HG03025 (cell line): ENCODE measurements at regions not wholly inside any gene's neighbourhood (a gene's known extent, or its start where the extent isn't known, plus 50 kb on each side); places are given as distances from the start of the nearest gene placed in this dataset.

Experiments
- ATAC-seq: cut with Tn5 transposase; IDR thresholded peaks from one replicate; pipeline ENCODE4 v1.9.1; 2021; ENCODE audit warnings: mild to moderate bottlenecking, moderate library complexity; ENCODE audit not compliant: unreplicated experiment, low FRiP score

GRCh38 chr14:45400950-45401640 lies 148.1 kb upstream of the MIS18BP1 start:
- ATAC-seq: no peak

- no peak for ATAC-seq
Measured at GRCh38 chr14:45400509-45400908, 147.5 kb upstream of the MIS18BP1 start.

- ATAC-seq: no peak
Measured at GRCh38 chr14:45381091-45381490, 128.1 kb upstream of the MIS18BP1 start.

GRCh38 chr14:45377166-45377565 lies 124.2 kb upstream of the MIS18BP1 start:
- ATAC-seq: no peak

GRCh38 chr14:45373877-45374276 lies 120.9 kb upstream of the MIS18BP1 start:
- no peak for ATAC-seq

GRCh38 chr14:45364565-45365156 lies 111.7 kb upstream of the MIS18BP1 start:
- no peak for ATAC-seq

- ATAC-seq: no peak
Measured at GRCh38 chr14:45362505-45362904, 109.5 kb upstream of the MIS18BP1 start.

GRCh38 chr14:45361727-45362126 lies 108.7 kb upstream of the MIS18BP1 start:
- ATAC-seq: no peak

- no peak for ATAC-seq
Measured at GRCh38 chr14:45359746-45360145, 106.7 kb upstream of the MIS18BP1 start.

- no peak for ATAC-seq
Measured at GRCh38 chr14:45332360-45332988, 79.5 kb upstream of the MIS18BP1 start.

GRCh38 chr14:45308745-45309397 lies 55.9 kb upstream of the MIS18BP1 start:
- no peak for ATAC-seq
